ENCODE measurements at regions not wholly inside any gene's neighbourhood (a gene's known extent, or its start where the extent isn't known, plus 50 kb on each side); places are given as distances from the start of the nearest gene placed in this dataset.

- no peak for DNase-seq
Measured at GRCh38 chr5:5040712-5041111, 99.4 kb upstream of the ADAMTS16 start.

DNA sequence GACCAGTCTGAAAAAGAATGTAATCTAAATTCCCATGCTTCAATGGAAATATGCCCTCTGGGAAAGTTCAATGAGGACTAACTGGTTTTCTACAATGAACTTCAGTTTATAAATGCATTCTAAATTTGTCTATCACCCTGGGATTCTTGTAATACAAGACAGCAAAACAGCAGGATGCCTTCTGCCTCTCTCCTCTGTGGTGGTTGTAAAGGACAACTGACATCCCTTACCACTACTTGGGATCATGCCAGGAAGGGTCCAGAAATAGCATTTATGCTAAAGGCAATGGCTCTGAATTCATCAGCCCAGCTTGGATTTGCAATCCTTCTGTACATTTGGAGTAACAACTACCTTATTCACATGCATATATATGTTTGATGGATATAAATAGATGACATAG lies 97.3 kb upstream of the ADAMTS16 start:
- no peak for DNase-seq

GRCh38 chr5:5043346-5043745 lies 96.8 kb upstream of the ADAMTS16 start:
- DNase-seq, result no peak

- DNase-seq, result no peak
Measured at GRCh38 chr5:5044247-5044840, 95.8 kb upstream of the ADAMTS16 start.

GRCh38 chr5:5046680-5047502 lies 93.2 kb upstream of the ADAMTS16 start:
- DNase-seq, result no peak

DNA sequence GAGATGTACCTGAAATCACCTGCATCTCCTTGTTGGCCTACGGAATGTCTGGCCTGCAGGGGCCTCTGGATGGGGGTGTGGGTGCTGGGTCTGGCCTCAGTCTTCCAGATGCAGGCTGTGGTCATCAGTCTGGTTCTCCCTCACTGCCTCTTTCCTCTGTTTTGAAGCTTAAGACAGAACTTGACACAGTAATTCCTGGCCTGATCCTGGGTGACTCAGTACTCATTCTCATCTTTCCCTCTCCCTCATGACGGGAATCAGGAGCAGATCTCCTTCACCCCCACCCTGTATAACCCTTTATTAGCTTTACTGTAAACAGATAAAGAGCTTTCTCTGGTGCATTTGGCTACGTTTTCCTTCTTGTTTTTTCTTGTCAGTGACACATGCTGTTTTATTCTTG lies 89.3 kb upstream of the ADAMTS16 start:
- DNase-seq, result no peak

GRCh38 chr5:5055712-5056111 lies 84.4 kb upstream of the ADAMTS16 start:
- DNase-seq, result no peak

GRCh38 chr5:5061836-5062235 lies 78.3 kb upstream of the ADAMTS16 start:
- no peak for DNase-seq

DNA sequence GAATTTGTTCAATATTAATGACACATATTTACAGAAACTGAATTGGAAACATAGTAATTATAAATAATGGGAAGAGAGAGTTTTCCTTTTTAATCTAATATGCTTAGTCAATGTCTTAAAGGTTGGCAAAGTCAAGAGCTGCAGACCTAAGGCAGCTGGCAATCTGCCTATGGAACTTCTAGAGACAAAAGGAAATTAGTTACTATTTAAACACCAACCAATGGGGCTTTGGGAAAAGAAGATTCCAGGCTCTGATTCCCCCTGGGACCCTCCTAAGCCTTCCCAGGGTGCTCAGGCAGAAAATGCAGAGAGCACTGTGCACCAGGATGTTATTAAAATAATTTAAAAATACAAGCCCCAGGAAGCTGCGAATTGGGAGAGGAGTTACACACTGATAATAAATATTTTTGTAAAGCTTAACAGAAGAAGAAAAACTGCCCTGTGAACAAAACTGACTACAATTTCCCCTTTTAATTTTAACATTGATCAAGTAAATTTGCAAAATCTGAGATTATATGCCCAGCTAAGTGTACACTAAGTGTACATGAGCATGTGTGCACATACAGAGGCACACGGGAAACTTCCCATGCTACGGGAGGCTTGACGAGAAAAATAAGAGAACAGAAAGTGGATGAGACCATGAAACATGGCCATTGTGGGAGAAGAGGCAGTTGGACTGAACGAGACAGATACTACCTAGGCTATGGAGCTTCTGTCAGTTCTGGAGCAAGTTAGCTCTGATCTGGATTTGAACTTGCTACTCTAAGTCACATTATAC lies 77.4 kb upstream of the ADAMTS16 start:
- no peak for DNase-seq

DNA sequence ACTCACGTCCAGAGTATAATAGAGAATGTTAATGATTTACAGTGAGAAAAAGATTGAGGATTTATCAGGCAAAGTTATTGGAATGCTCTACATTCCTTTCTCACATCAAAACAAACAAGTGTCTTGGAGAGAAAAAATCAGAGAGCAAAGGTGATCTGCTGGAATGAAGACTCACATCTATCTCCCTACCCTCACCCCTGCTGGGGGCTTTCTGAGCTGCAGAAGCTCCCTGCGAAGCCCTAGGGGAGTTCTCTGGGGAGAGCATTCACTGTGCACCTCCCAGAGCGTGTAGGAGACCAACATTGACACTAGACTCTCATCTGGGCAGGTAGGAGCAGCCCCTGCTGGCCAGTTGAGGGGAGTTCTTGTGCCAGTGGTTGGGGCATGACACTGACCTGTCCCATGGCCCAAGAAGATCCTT lies 76.6 kb upstream of the ADAMTS16 start:
- DNase-seq, result no peak

DNA sequence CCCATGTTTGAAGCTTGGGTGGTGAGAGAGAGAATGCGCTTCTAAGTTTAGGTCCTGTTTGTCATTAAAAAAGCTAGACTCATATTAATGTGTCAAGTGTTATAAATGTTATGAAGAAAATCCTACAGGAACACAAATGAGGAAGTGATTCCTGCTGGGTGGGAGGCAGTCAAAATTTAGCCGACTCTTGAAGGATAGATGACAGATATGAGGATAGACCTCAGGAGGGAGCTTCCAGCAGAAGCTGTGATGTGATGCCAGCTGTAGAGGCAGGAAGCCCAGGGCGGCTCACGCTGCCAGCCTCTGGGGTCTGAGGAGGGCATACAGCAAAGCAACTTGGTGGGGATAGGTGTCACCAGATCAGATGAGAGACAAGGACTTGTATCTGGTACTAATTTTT lies 74.7 kb upstream of the ADAMTS16 start:
- no peak for DNase-seq

GRCh38 chr5:5066276-5067186 lies 73.6 kb upstream of the ADAMTS16 start:
- DNase-seq, result no peak

DNA sequence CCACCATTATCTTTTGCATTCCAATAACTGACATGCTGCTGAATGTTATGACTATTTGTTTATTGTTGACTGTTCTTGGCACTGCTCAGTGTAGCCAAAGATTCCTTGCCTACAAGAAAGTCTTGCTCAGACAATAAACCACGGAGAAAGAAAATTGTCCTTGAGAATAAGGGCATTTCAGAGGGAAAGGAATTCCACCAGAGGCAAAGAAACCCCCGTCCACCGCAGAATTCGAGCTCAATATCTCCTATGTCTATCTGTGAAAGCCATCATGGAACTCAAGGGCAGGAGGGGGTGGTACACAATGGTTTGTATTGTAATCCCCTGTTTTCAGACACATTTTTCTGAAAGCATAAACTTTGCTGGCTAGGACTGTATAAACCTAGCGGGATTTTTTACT lies 70.3 kb upstream of the ADAMTS16 start:
- no peak for DNase-seq

DNA sequence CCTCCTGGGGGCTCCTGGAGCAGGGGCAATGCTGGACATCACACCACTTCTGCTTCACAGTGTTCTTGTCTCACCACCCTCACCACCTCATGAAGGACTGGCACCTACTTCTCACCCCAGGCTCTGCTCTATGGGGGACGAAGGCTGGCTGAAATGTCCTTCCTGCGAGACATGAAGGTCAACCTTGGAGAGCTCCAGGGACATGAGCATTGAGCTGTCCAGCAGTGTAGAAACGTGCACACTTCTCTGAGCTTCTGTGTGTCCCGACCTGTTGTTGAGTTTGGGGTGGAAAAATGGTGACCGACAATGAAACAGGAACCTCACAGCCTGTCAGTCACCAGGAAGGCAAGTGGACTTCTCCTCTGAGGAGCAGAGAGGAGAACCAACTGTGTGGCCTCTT lies 68.6 kb upstream of the ADAMTS16 start:
- DNase-seq, result no peak

- no peak for DNase-seq
Measured at GRCh38 chr5:5077236-5077635, 62.9 kb upstream of the ADAMTS16 start.

DNA sequence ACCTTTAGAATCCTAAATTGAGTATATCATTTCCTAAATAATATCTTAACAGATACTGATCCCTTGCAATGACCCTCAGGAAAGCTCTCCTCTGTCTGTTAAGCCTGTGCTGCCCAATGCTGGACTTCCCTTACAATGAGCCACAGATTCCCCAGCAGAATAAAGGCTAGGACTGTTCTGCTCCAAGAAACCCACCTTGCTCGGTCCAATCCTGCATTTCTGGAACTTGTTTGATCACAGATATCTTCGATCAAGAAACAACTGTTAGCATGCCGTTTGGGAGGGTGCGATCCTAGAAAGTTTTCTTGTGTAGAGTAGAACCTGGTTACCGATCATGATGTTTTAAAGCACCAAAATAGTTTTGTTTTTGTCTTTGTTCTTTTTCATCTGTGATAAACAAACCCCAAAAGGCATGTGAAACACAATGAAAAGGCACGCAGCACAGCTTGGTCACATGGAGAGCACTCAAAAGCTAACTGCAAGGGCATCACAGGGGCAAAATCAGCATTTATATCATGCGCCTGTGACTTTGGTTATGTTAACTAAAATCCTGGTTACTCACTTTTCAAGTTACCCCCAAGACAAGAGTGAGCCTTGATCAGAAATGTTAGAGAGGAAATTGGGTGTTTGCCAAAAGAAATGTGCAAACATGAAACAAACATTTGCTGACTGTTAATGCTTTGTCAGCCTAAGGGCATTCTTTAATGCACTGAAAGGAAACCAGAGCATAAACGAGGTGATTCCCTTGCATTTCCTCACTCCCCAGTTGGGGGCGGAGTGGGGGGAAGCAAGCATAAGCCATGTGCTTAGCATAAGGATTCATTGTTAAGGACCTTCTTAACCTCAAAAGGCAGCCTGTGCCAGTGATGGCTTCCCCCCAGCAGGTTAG lies 61.9 kb upstream of the ADAMTS16 start:
- no peak for DNase-seq

DNA sequence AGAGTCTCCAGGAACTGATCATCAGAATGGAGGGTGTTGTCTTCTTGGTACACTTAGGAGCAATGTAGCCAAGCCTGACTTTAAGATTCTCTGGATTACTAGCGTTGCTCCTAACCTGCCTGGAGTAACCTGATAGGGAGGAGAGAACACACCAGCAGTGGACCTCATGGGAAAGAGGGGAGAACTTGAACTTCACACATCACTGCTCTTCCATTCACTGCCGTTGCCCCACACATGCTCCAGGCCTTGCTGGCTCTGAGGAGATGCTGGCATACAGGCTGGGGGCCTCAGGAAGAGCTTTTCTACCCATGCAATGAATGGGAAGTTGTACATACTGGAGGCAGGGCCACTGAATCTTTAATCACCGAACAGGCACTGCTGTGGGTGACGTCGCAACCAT lies 60.3 kb upstream of the ADAMTS16 start:
- no peak for DNase-seq

- no peak for DNase-seq
Measured at GRCh38 chr5:5080790-5081189, 59.3 kb upstream of the ADAMTS16 start.

GRCh38 chr5:5085381-5085780 lies 54.7 kb upstream of the ADAMTS16 start:
- no peak for DNase-seq

DNA sequence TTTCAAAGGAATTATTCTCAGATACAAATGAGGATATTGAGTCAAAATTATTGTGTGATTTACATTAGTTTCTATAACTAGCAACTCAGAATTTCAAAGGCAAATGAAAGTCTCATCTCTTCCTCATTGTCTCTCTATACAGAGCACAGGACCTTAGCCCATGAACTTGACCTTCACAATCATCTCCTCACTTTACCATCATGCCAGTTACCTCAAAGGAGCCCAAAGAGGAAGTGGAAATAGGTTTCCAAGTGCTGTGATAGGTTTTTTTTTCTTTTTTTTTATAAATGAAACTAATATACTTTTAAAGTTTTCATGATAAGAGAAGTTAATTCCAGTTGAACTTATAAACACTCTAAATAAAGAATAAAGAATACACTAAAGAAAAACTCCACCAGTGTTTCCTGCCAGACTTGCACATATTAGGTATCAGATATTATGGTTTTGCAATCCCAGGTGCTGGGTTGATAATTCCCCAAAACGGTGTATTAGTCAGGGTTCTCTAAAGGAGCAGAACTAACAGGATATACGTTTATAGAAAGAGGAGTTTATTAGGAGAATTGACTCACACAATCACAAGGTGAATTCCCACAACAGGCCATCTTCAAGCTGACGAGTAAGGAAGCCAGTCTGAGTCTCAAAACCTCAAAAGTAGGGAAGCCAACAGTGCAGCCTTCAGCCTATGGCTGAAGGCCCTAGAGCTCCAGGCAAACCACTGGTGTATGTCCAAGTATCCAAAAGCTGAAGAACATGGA lies 50.1 kb upstream of the ADAMTS16 start:
- no peak for DNase-seq
